ENCODE measurements at regions not wholly inside any gene's neighbourhood (a gene's known extent, or its start where the extent isn't known, plus 50 kb on each side); places are given as distances from the start of the nearest gene placed in this dataset.
"Not testable (repeated sequence)": the region's sequence is repeated elsewhere in the genome, so short reads cannot be mapped to it uniquely, and the experiment has no call there.

- no peaks in the 10 kb centered on the region for H3K4me1 ChIP-seq (ENCODE audit: control insufficient read depth in 1 of 2, insufficient read depth in 1 of 2, low read depth in 1 of 2, low read length in 1 of 2)
- peaks cover 10% of the 10 kb centered on the region for H3K27me3 ChIP-seq
- H3K4me3 ChIP-seq (ENCODE audit: low read depth in 1 of 2, low read length in 1 of 2): no peak overlapping the region
- no peaks in the 10 kb centered on the region for H3K36me3 ChIP-seq
- TF ChIP-seq CTCF (IDR thresholded peaks at IDR 0.05): no peak
- no peak overlapping the region for H3K27ac ChIP-seq
- no peaks in the 10 kb centered on the region for H3K9me3 ChIP-seq
These were observed 119.2 kb upstream of the ABCC4 start for GRCh38 chr13:95420501-95420900.

- Histone ChIP-seq H3K4me3 (ENCODE audit: low read depth in 1 of 2, low read length in 1 of 2) (no peak overlapping the region), H3K36me3 (no peaks in the 10 kb centered on the region)
- no peak for TF ChIP-seq CTCF (IDR thresholded peaks at IDR 0.05)
These were observed 125.4 kb upstream of the ABCC4 start for GRCh38 chr13:95426631-95427030.

GRCh38 chr13:95430525-95430924, 122.0 kb upstream of the CLDN10 start:
- not testable (repeated sequence) for H3K27me3 ChIP-seq; H3K27ac ChIP-seq; H3K9me3 ChIP-seq; H3K4me3 ChIP-seq (ENCODE audit: low read depth in 1 of 2, low read length in 1 of 2); H3K4me1 ChIP-seq (ENCODE audit: control insufficient read depth in 1 of 2, insufficient read depth in 1 of 2, low read depth in 1 of 2, low read length in 1 of 2); H3K36me3 ChIP-seq

More at GRCh38 chr13:95426631-95427030, 125.4 kb upstream of the ABCC4 start:
- Histone ChIP-seq H3K27ac (no peak overlapping the region), H3K27me3 (no peaks in the 10 kb centered on the region), H3K9me3 (no peaks in the 10 kb centered on the region), H3K4me1 (ENCODE audit: control insufficient read depth in 1 of 2, insufficient read depth in 1 of 2, low read depth in 1 of 2, low read length in 1 of 2) (no peaks in the 10 kb centered on the region)

DNA sequence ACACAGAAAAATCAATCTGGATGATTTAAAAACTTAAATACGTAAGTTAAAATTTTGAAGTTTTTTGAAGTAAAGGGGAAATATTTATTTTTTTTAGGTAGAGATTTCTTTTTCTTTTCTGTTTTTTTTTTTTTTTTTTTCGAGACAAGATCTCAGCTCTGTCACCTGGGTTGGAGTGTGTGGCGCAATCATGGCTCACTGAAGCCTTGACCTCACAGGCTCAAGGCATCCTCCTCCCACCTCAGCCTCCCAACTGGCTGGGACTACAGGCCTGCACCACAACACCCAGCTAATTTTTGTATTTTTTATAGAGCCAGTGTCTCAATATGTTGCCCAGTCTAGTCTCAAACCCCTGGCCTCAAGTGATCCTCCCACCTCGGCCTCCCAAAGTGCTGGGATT, 120.4 kb upstream of the CLDN10 start:
- no peaks in the 10 kb centered on the region for H3K9me3 ChIP-seq
- TF ChIP-seq CTCF (IDR thresholded peaks at IDR 0.05): no peak

DNA sequence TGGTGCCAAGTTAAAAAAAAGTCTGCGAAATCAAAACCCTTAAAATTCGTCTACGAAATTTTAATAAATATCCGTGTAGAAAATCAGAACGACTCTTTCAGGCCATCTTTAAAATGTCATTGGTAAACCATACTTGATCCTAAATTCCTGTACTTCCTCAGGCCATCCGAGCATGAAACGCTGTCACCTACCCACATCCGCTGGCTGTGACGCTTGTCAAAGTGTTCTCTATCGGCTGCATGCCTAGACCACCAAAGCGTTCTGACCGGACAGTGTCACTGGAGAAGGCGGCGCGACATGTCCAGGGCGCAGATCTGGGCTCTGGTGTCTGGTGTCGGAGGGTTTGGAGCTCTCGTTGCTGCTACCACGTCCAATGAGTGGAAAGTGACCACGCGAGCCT, 119.0 kb upstream of the CLDN10 start:
- TF ChIP-seq CTCF (IDR thresholded peaks at IDR 0.05): no peak
- Histone ChIP-seq H3K36me3 (no peaks in the 10 kb centered on the region), H3K4me3 (ENCODE audit: low read depth in 1 of 2, low read length in 1 of 2) (no peak overlapping the region), H3K27ac (no peak overlapping the region), H3K4me1 (ENCODE audit: control insufficient read depth in 1 of 2, insufficient read depth in 1 of 2, low read depth in 1 of 2, low read length in 1 of 2) (no peaks in the 10 kb centered on the region), H3K9me3 (no peaks in the 10 kb centered on the region), H3K27me3 (no peaks in the 10 kb centered on the region)

More for the DNA sequence above, 120.4 kb upstream of the CLDN10 start:
- H3K4me1 ChIP-seq (ENCODE audit: control insufficient read depth in 1 of 2, insufficient read depth in 1 of 2, low read depth in 1 of 2, low read length in 1 of 2): no peaks in the 10 kb centered on the region
- H3K27me3 ChIP-seq: no peaks in the 10 kb centered on the region
- no peaks in the 10 kb centered on the region for H3K36me3 ChIP-seq
- H3K27ac ChIP-seq: no peak overlapping the region
- H3K4me3 ChIP-seq (ENCODE audit: low read depth in 1 of 2, low read length in 1 of 2): no peak overlapping the region

- H3K4me1 ChIP-seq (ENCODE audit: control insufficient read depth in 1 of 2, insufficient read depth in 1 of 2, low read depth in 1 of 2, low read length in 1 of 2): no peaks in the 10 kb centered on the region
- H3K9me3 ChIP-seq: no peaks in the 10 kb centered on the region
- no peaks in the 10 kb centered on the region for H3K36me3 ChIP-seq
- H3K4me3 ChIP-seq (ENCODE audit: low read depth in 1 of 2, low read length in 1 of 2): no peak overlapping the region
- H3K27ac ChIP-seq: no peak overlapping the region
- no peaks in the 10 kb centered on the region for H3K27me3 ChIP-seq
- no peak for TF ChIP-seq CTCF (IDR thresholded peaks at IDR 0.05)
These were observed 118.4 kb upstream of the CLDN10 start for GRCh38 chr13:95434111-95434510.
